ENCODE measurements at regions not wholly inside any gene's neighbourhood (a gene's known extent, or its start where the extent isn't known, plus 50 kb on each side); places are given as distances from the start of the nearest gene placed in this dataset.
"Not testable (repeated sequence)": the region's sequence is repeated elsewhere in the genome, so short reads cannot be mapped to it uniquely, and the experiment has no call there.

DNA sequence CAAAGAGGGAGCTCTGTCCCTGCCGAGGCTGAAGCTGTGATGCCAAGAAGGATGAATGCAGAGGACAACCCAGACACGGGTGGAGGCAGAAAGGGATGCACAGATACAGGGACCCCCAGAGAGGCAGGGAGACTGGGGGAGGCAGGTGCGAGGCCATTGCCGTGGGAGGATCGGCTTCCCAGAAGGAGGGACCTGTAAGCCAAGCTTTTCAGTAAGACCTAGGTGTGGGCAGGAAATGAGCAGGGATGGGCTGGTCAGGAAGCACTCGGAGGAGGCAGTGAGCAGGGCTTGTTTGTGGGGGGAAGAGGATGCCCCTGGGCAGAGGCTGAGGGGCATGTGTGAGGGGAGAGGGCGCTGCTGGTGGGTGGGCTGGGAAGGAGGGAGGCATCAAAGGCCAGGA is 67.7 kb upstream of the WNT4 start:
- no peaks in the 10 kb centered on the region for H3K9me3 Mint-ChIP-seq
- H3K36me3 Mint-ChIP-seq (ENCODE audit: insufficient read depth in 2 of 2), result no peaks in the 10 kb centered on the region
- H3K27ac Mint-ChIP-seq, result no peak overlapping the region
- no peak for DNase-seq
- no peaks in the 10 kb centered on the region for H3K4me1 Mint-ChIP-seq (ENCODE audit: low read depth)
- ATAC-seq (replicated peaks in 1 of 2), result no peak
- H3K4me3 Mint-ChIP-seq, result no peak overlapping the region
- H3K27me3 Mint-ChIP-seq (ENCODE audit: low read depth), result peaks cover 82% of the 10 kb centered on the region

DNA sequence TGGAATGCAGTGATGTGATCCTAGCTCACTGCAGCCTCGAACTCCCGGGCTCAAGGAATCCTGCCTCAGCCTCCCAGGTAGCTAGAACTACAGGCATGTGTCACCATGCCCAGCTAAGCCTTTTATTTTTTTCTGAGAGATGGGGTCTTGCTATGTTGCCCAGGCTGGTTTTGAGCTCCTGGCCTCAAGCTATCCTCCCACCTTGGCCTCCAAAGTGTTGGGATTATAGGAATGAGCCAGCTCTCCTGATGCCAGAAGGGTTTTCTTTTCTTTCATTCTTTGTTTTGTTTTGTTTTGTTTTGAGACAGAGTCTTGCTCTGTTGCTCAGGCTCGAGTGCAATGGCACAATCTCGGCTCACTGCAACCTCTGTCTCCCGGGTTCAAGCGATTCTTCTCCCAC is 68.6 kb upstream of the WNT4 start:
- DNase-seq; H3K4me3 Mint-ChIP-seq; ATAC-seq (replicated peaks in 1 of 2); H3K27ac Mint-ChIP-seq; H3K9me3 Mint-ChIP-seq; H3K4me1 Mint-ChIP-seq (ENCODE audit: low read depth); H3K36me3 Mint-ChIP-seq (ENCODE audit: insufficient read depth in 2 of 2): not testable (repeated sequence)
- H3K27me3 Mint-ChIP-seq (ENCODE audit: low read depth), result peaks cover 80% of the 10 kb centered on the region

GRCh38 chr1:22212400-22213233 is 69.7 kb upstream of the WNT4 start:
- H3K27ac Mint-ChIP-seq, result no peak overlapping the region
- no peaks in the 10 kb centered on the region for H3K9me3 Mint-ChIP-seq
- no peak for DNase-seq
- H3K36me3 Mint-ChIP-seq (ENCODE audit: insufficient read depth in 2 of 2), result no peaks in the 10 kb centered on the region
- peaks cover 68% of the 10 kb centered on the region for H3K27me3 Mint-ChIP-seq (ENCODE audit: low read depth)
- ATAC-seq (replicated peaks in 1 of 2), result no peak
- no peak overlapping the region for H3K4me3 Mint-ChIP-seq
- H3K4me1 Mint-ChIP-seq (ENCODE audit: low read depth), result no peaks in the 10 kb centered on the region

- Mint-ChIP-seq H3K36me3 (ENCODE audit: insufficient read depth in 2 of 2) (no peaks in the 10 kb centered on the region), H3K27me3 (ENCODE audit: low read depth) (peaks cover 37% of the 10 kb centered on the region), H3K27ac (no peak overlapping the region), H3K9me3 (no peaks in the 10 kb centered on the region), H3K4me3 (no peak overlapping the region), H3K4me1 (ENCODE audit: low read depth) (no peaks in the 10 kb centered on the region)
- DNase-seq, result no peak
- no peak for ATAC-seq (replicated peaks in 1 of 2)
These were observed 73.5 kb upstream of the WNT4 start for GRCh38 chr1:22216210-22216883.

GRCh38 chr1:22216966-22217365 is 74.1 kb upstream of the WNT4 start:
- DNase-seq, result no peak
- no peak for ATAC-seq (replicated peaks in 1 of 2)

GRCh38 chr1:22217811-22218460 is 75.0 kb upstream of the WNT4 start:
- ATAC-seq (replicated peaks in 1 of 2) (no peak), DNase-seq (no peak)
- Mint-ChIP-seq H3K9me3 (no peaks in the 10 kb centered on the region), H3K27ac (no peak overlapping the region), H3K36me3 (ENCODE audit: insufficient read depth in 2 of 2) (no peaks in the 10 kb centered on the region), H3K4me1 (ENCODE audit: low read depth) (no peaks in the 10 kb centered on the region), H3K27me3 (ENCODE audit: low read depth) (peaks cover 21% of the 10 kb centered on the region), H3K4me3 (no peak overlapping the region)

More at GRCh38 chr1:22216966-22217365, 74.1 kb upstream of the WNT4 start:
- Mint-ChIP-seq H3K27ac (no peak overlapping the region), H3K9me3 (no peaks in the 10 kb centered on the region), H3K27me3 (ENCODE audit: low read depth) (peaks cover 31% of the 10 kb centered on the region), H3K4me1 (ENCODE audit: low read depth) (no peaks in the 10 kb centered on the region), H3K4me3 (no peak overlapping the region), H3K36me3 (ENCODE audit: insufficient read depth in 2 of 2) (no peaks in the 10 kb centered on the region)

DNA sequence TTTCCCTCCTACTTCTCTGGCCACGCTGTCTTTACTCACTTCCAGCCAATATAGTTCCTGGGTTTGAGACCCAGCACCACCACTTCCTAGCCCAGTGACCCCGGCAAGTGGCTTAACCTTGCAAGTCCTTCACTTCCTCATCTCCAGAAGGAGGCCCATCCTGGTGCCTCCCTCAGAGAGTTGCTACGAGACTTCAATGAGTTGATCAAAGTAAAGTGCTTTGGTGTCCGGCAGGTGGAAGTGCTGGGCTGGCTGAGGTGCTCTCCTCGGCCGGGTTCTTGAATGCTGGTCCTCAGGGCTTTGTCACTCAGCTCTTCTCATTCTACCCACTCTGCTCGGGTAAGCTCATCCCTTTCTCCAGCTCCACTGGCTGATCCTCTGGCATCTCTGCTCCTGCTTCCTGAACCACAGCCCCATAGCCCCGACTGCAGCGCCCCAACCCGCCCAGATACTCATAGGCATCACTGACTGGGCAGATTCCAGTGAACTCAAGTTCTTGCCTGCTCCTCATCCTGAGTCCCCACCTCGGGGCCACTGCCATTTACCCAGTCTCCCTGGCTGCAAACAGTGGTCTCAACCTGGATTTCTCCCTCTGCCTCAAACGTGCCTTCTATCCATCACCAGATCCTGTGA is 75.8 kb upstream of the WNT4 start:
- H3K36me3 Mint-ChIP-seq (ENCODE audit: insufficient read depth in 2 of 2), result no peaks in the 10 kb centered on the region
- ATAC-seq (replicated peaks in 1 of 2) (no peak), DNase-seq (no peak)
- H3K4me3 Mint-ChIP-seq, result no peak overlapping the region
- peaks cover 13% of the 10 kb centered on the region for H3K27me3 Mint-ChIP-seq (ENCODE audit: low read depth)
- no peak overlapping the region for H3K27ac Mint-ChIP-seq
- H3K4me1 Mint-ChIP-seq (ENCODE audit: low read depth), result no peaks in the 10 kb centered on the region
- H3K9me3 Mint-ChIP-seq, result no peaks in the 10 kb centered on the region

GRCh38 chr1:22221233-22221780 is 78.4 kb upstream of the WNT4 start:
- Mint-ChIP-seq H3K27ac (no peak overlapping the region), H3K27me3 (ENCODE audit: low read depth) (no peaks in the 10 kb centered on the region), H3K36me3 (ENCODE audit: insufficient read depth in 2 of 2) (no peaks in the 10 kb centered on the region), H3K4me1 (ENCODE audit: low read depth) (no peaks in the 10 kb centered on the region), H3K9me3 (no peaks in the 10 kb centered on the region), H3K4me3 (no peak overlapping the region)
- DNase-seq (no peak), ATAC-seq (replicated peaks in 1 of 2) (no peak)

GRCh38 chr1:22222723-22223122 is 79.8 kb upstream of the WNT4 start:
- peaks cover 4% of the 10 kb centered on the region for H3K27me3 Mint-ChIP-seq (ENCODE audit: low read depth)
- H3K4me3 Mint-ChIP-seq, result no peak overlapping the region
- ATAC-seq (replicated peaks in 1 of 2), result no peak
- DNase-seq, result no peak
- H3K36me3 Mint-ChIP-seq (ENCODE audit: insufficient read depth in 2 of 2), result no peaks in the 10 kb centered on the region
- H3K4me1 Mint-ChIP-seq (ENCODE audit: low read depth), result no peaks in the 10 kb centered on the region
- H3K9me3 Mint-ChIP-seq, result no peaks in the 10 kb centered on the region
- no peak overlapping the region for H3K27ac Mint-ChIP-seq

DNA sequence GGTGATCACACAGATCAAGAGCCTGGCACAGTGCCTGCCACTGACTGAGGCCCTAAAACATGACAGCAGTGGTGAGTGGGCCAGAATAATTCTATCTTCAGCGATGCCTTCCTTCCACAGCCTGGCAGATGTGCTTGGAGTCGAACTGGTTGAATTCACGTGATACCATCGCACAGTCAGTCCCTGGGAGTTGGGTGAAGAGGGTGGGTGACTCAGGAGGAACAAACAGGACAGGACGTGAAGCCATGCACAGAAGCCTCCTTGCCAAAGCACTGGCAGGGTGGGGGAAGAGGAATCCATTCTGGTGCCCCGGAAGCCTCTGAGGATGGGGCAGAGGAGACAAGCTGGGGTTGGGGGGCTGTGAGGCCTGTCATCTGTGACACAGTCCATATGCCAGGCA is 80.3 kb upstream of the WNT4 start:
- Mint-ChIP-seq H3K4me1 (ENCODE audit: low read depth) (no peaks in the 10 kb centered on the region), H3K9me3 (no peaks in the 10 kb centered on the region), H3K27ac (no peak overlapping the region), H3K36me3 (ENCODE audit: insufficient read depth in 2 of 2) (no peaks in the 10 kb centered on the region), H3K4me3 (no peak overlapping the region), H3K27me3 (ENCODE audit: low read depth) (peaks cover 4% of the 10 kb centered on the region)
- no peak for ATAC-seq (replicated peaks in 1 of 2)
- DNase-seq, result no peak

GRCh38 chr1:22224091-22224490 is 81.2 kb upstream of the WNT4 start:
- Mint-ChIP-seq H3K4me3 (no peak overlapping the region), H3K27ac (no peak overlapping the region), H3K4me1 (ENCODE audit: low read depth) (no peaks in the 10 kb centered on the region), H3K36me3 (ENCODE audit: insufficient read depth in 2 of 2) (no peaks in the 10 kb centered on the region), H3K27me3 (ENCODE audit: low read depth) (peaks cover 4% of the 10 kb centered on the region), H3K9me3 (no peaks in the 10 kb centered on the region)
- no peak for DNase-seq
- no peak for ATAC-seq (replicated peaks in 1 of 2)

- ATAC-seq (replicated peaks in 1 of 2) (no peak), DNase-seq (no peak)
- Mint-ChIP-seq H3K4me3 (no peak overlapping the region), H3K27me3 (ENCODE audit: low read depth) (peaks cover 8% of the 10 kb centered on the region), H3K36me3 (ENCODE audit: insufficient read depth in 2 of 2) (no peaks in the 10 kb centered on the region), H3K27ac (no peak overlapping the region), H3K9me3 (no peaks in the 10 kb centered on the region), H3K4me1 (ENCODE audit: low read depth) (no peaks in the 10 kb centered on the region)
These were observed 81.7 kb upstream of the WNT4 start for GRCh38 chr1:22224631-22225030.

All from activated T-cell treated with anti-CD3 and anti-CD28 coated beads, Interleukin-2, amount 50 U/mL, for 72 hours (primary cell).